Endothelial cell of umbilical vein (primary cell): ENCODE measurements at regions not wholly inside any gene's neighbourhood (a gene's known extent, or its start where the extent isn't known, plus 50 kb on each side); places are given as distances from the start of the nearest gene placed in this dataset.

ENCODE experiments used
- EZH2 ChIP-seq: IDR thresholded peaks from 2 replicates; pipeline ENCODE4 v1.6.1; 2012; ENCODE audit warnings: borderline replicate concordance, low read depth, mild to moderate bottlenecking, moderate library complexity, low read length, inconsistent platforms; ENCODE audit not compliant: severe bottlenecking
- GATA2 ChIP-seq: IDR thresholded peaks from 2 replicates; pipeline ENCODE4 v1.7.0; 2011; ENCODE audit warnings: low read depth, mild to moderate bottlenecking, moderate library complexity, mixed read lengths, low read length; ENCODE audit not compliant: insufficient read length, insufficient read depth
- JUN ChIP-seq: IDR thresholded peaks from 2 replicates; pipeline ENCODE4 v1.6.1; 2011; ENCODE audit warnings: borderline replicate concordance, low read depth; ENCODE audit not compliant: insufficient read length, insufficient read depth
- MYC ChIP-seq: IDR thresholded peaks from one replicate; pipeline ENCODE4 v1.6.1; 2011; ENCODE audit warnings: mild to moderate bottlenecking, low read depth, low read length
- POLR2A ChIP-seq: IDR thresholded peaks from 2 replicates; pipeline ENCODE4 v1.6.1; 2012; ENCODE audit warnings: low read depth, mild to moderate bottlenecking, control low read depth, low read length
- POLR2AphosphoS5 ChIP-seq: IDR thresholded peaks from 2 replicates; pipeline ENCODE4 v1.6.1; 2012; ENCODE audit warnings: low read depth, mild to moderate bottlenecking, control low read depth, low read length, moderate library complexity; ENCODE audit not compliant: insufficient read depth
- TF ChIP-seq, protein P1 (sequence below), 2 donors: IDR thresholded peaks; 1 replicate in 1 of 2; 2 replicates in 1 of 2; pipeline ENCODE4 v1.5.1; 2011; ENCODE audit warnings: low read length in 2 of 2, mild to moderate bottlenecking in 2 of 2, moderate library complexity in 2 of 2, control low read depth in 1 of 2, inconsistent platforms in 1 of 2, low read depth in 1 of 2; ENCODE audit not compliant: insufficient read depth in 1 of 2; ENCODE audit errors: extremely low read depth in 1 of 2
- TF ChIP-seq, protein P2 (sequence below): IDR thresholded peaks from 2 replicates; pipeline ENCODE4 v1.6.1; 2011; ENCODE audit not compliant: insufficient read depth, insufficient read length

DNA sequence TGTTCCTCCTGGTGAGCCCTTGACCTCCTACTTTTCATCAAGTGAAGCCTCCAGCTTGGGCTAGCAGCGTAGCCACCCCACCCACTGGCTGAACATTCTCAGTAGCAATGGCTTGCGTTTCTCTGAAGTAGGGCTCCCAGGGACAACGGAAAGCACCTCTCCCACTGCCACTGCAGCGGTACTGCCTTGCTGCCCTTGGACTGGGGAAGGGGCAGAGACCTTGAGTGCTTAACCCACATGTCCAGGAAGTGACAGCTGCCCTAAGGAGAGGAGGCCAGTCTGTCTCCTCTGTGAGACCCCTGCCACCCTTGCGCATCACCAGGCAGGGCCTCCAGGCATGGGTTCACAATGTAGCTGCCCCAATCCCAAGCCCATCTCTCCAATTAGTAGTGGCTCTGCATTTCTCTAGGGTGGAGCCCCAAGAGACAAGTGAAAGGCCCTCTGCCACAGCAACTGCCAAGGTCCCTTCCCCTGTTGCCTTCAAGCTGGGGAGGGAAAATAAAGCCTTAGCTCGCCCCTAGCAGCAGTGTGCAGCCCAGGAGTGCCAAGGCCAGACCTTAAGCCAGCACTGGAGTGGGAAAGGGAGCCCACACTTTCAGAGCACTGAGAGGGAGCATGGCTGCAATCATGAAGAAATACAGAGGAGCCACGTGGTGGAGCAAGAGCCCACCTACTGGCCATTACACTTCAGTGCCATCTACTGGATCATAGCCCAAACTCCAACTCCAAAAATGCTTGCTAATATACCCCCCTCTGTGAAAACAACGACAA, 175.9 kb upstream of the TRPC4 start:
- TF ChIP-seq, protein P1, sequence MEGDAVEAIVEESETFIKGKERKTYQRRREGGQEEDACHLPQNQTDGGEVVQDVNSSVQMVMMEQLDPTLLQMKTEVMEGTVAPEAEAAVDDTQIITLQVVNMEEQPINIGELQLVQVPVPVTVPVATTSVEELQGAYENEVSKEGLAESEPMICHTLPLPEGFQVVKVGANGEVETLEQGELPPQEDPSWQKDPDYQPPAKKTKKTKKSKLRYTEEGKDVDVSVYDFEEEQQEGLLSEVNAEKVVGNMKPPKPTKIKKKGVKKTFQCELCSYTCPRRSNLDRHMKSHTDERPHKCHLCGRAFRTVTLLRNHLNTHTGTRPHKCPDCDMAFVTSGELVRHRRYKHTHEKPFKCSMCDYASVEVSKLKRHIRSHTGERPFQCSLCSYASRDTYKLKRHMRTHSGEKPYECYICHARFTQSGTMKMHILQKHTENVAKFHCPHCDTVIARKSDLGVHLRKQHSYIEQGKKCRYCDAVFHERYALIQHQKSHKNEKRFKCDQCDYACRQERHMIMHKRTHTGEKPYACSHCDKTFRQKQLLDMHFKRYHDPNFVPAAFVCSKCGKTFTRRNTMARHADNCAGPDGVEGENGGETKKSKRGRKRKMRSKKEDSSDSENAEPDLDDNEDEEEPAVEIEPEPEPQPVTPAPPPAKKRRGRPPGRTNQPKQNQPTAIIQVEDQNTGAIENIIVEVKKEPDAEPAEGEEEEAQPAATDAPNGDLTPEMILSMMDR (IDR thresholded peaks at IDR 0.05; ENCODE audit: extremely low read depth in 1 of 2, insufficient read depth in 1 of 2, low read depth in 1 of 2, low read length in 2 of 2) = peak; percentile 61 to 73
- TF ChIP-seq EZH2 (no peak), POLR2A (no peak), POLR2AphosphoS5 (no peak), GATA2 (no peak), MYC (no peak), JUN (no peak)
- TF ChIP-seq, protein P2, sequence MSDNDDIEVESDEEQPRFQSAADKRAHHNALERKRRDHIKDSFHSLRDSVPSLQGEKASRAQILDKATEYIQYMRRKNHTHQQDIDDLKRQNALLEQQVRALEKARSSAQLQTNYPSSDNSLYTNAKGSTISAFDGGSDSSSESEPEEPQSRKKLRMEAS = no peak
